Head of caudate nucleus (tissue), 42 donors: ENCODE measurements at regions not wholly inside any gene's neighbourhood (a gene's known extent, or its start where the extent isn't known, plus 50 kb on each side); places are given as distances from the start of the nearest gene placed in this dataset.

Source experiments
- DNase-seq, 42 donors: peaks; one replicate each; pipeline versions ENCODE4 v3.0.0 to v3.0.0-alpha.2; 2020 to 2021; ENCODE audit warnings: mixed read lengths in 7 of 42
- intact Hi-C: fragments of 100-400 bp; cut with DNase I; formaldehyde crosslinking; loops from one replicate; pipeline ENCODE4 v1.15.0; 2022

GRCh38 chr15:31151301-31152233, 50.0 kb upstream of the TRPM1 start:
- intact Hi-C loops, result no loop called here
- DNase-seq, result peak in 4 of 42 donors; percentile 6 to 15 (median 8)

- intact Hi-C loops, result no loop called here
These were observed 52.0 kb upstream of the TRPM1 start for GRCh38 chr15:31153531-31153930.

GRCh38 chr15:31155151-31155550, 53.6 kb upstream of the TRPM1 start:
- intact Hi-C loops, result no loop called here
- peak in 1 of 42 donors; percentile 16 for DNase-seq

More at GRCh38 chr15:31153531-31153930, 52.0 kb upstream of the TRPM1 start:
- DNase-seq, result peak in 2 of 42 donors; percentile 6 to 10

GRCh38 chr15:31156226-31156625, 54.7 kb upstream of the TRPM1 start:
- intact Hi-C loops, result no loop called here
- no peak for DNase-seq

GRCh38 chr15:31156808-31157207, 55.3 kb upstream of the TRPM1 start:
- intact Hi-C loops, result no loop called here
- no peak for DNase-seq

GRCh38 chr15:31157644-31158069, 56.1 kb upstream of the TRPM1 start:
- intact Hi-C loops, result no loop called here
- DNase-seq, result peak in 1 of 42 donors; percentile 10

- intact Hi-C loops, result no loop called here
These were observed 57.5 kb upstream of the TRPM1 start for GRCh38 chr15:31158858-31159569.

GRCh38 chr15:31159837-31160236, 58.3 kb upstream of the TRPM1 start:
- DNase-seq, result no peak
- intact Hi-C loops, result no loop called here

More at GRCh38 chr15:31158858-31159569, 57.5 kb upstream of the TRPM1 start:
- DNase-seq, result peak in 1 of 42 donors; percentile 16

GRCh38 chr15:31160297-31160696, 58.8 kb upstream of the TRPM1 start:
- DNase-seq, result no peak

GRCh38 chr15:31160740-31161495, 59.4 kb upstream of the TRPM1 start:
- DNase-seq, result no peak

More at GRCh38 chr15:31160297-31160696, 58.8 kb upstream of the TRPM1 start:
- intact Hi-C loops, result no loop called here

GRCh38 chr15:31161951-31162350, 60.4 kb upstream of the TRPM1 start:
- intact Hi-C loops, result no loop called here
- DNase-seq, result no peak

More at GRCh38 chr15:31160740-31161495, 59.4 kb upstream of the TRPM1 start:
- intact Hi-C loops, result no loop called here

GRCh38 chr15:31162721-31163510, 61.4 kb upstream of the TRPM1 start:
- intact Hi-C loops, result no loop called here
- DNase-seq, result no peak

- intact Hi-C loops, result no loop called here
- DNase-seq, result no peak
These were observed 62.4 kb upstream of the TRPM1 start for GRCh38 chr15:31163769-31164572.

- DNase-seq, result no peak
- intact Hi-C loops, result no loop called here
These were observed 63.0 kb upstream of the TRPM1 start for GRCh38 chr15:31164573-31164912.

GRCh38 chr15:31169558-31169957, 68.0 kb upstream of the TRPM1 start:
- no peak for DNase-seq
- intact Hi-C loops, result no loop called here

GRCh38 chr15:31171731-31172130, 70.2 kb upstream of the TRPM1 start:
- intact Hi-C loops, result no loop called here
- DNase-seq, result no peak

- peak in 1 of 42 donors; percentile 24 for DNase-seq
- intact Hi-C loops, result no loop called here
These were observed 71.1 kb upstream of the TRPM1 start for GRCh38 chr15:31172606-31173005.
